Chondrocyte (in vitro differentiated cells): ENCODE measurements at regions not wholly inside any gene's neighbourhood (a gene's known extent, or its start where the extent isn't known, plus 50 kb on each side); places are given as distances from the start of the nearest gene placed in this dataset.

Experiments
- DNase-seq: peaks from one replicate; pipeline ENCODE4 v3.0.0; 2021; ENCODE audit warnings: mixed read lengths, low spot score
- H3K27ac Mint-ChIP-seq: one replicate; pipeline ENCODE4 v1.8.0; 2021; ENCODE audit warnings: mild to moderate bottlenecking, moderate library complexity, mixed read lengths; ENCODE audit not compliant: unreplicated experiment
- H3K27me3 Mint-ChIP-seq: 2 replicates; pipeline ENCODE4 v1.8.0; 2021; ENCODE audit warnings: low read depth, mixed read lengths
- H3K36me3 Mint-ChIP-seq: 2 replicates; pipeline ENCODE4 v1.8.0; 2021; ENCODE audit warnings: low read depth, mixed read lengths
- H3K4me1 Mint-ChIP-seq: 2 replicates; pipeline ENCODE4 v1.8.0; 2021; ENCODE audit warnings: low read depth, mild to moderate bottlenecking, mixed read lengths
- H3K4me3 Mint-ChIP-seq: one replicate; pipeline ENCODE4 v1.8.0; 2021; ENCODE audit warnings: mild to moderate bottlenecking, moderate library complexity, mixed read lengths; ENCODE audit not compliant: unreplicated experiment
- H3K9me3 Mint-ChIP-seq: 2 replicates; pipeline ENCODE4 v1.8.0; 2021; ENCODE audit warnings: low read depth, mixed read lengths
- CTCF ChIP-seq: fragments of 200-600 bp; sonication (generic); IDR thresholded peaks from 2 replicates; pipeline ENCODE4 v1.5.0; 2021; ENCODE audit warnings: antibody characterized with exemption, mild to moderate bottlenecking, moderate library complexity

GRCh38 chr4:179291657-179292056, 1849.4 kb upstream of the AGA start:
- H3K36me3 Mint-ChIP-seq: no peaks in the 10 kb centered on the region
- no peaks in the 10 kb centered on the region for H3K4me1 Mint-ChIP-seq
- H3K27me3 Mint-ChIP-seq: no peaks in the 10 kb centered on the region
- H3K27ac Mint-ChIP-seq: no peak overlapping the region
- DNase-seq: no peak
- peaks cover 6% of the 10 kb centered on the region for H3K9me3 Mint-ChIP-seq
- no peak for TF ChIP-seq CTCF
- H3K4me3 Mint-ChIP-seq: no peak overlapping the region

- Mint-ChIP-seq H3K4me3 (no peak overlapping the region), H3K27ac (no peak overlapping the region)
- no peak for DNase-seq
These were observed 1850.2 kb upstream of the AGA start for GRCh38 chr4:179292468-179292867.

GRCh38 chr4:179307297-179308136, 1865.3 kb upstream of the AGA start:
- H3K4me1 Mint-ChIP-seq: no peaks in the 10 kb centered on the region
- no peak for DNase-seq

More at GRCh38 chr4:179292468-179292867, 1850.2 kb upstream of the AGA start:
- Mint-ChIP-seq H3K27me3 (no peaks in the 10 kb centered on the region), H3K9me3 (peaks cover 8% of the 10 kb centered on the region), H3K36me3 (no peaks in the 10 kb centered on the region), H3K4me1 (no peaks in the 10 kb centered on the region)
- no peak for TF ChIP-seq CTCF

GRCh38 chr4:179313823-179314222, 1871.6 kb upstream of the AGA start:
- no peak for DNase-seq
- TF ChIP-seq CTCF: no peak
- Mint-ChIP-seq H3K4me3 (no peak overlapping the region), H3K36me3 (peaks cover 2% of the 10 kb centered on the region), H3K9me3 (peaks cover 31% of the 10 kb centered on the region), H3K4me1 (no peaks in the 10 kb centered on the region), H3K27me3 (no peaks in the 10 kb centered on the region), H3K27ac (no peak overlapping the region)

More at GRCh38 chr4:179307297-179308136, 1865.3 kb upstream of the AGA start:
- Mint-ChIP-seq H3K27ac (no peak overlapping the region), H3K9me3 (peaks cover 28% of the 10 kb centered on the region), H3K27me3 (no peaks in the 10 kb centered on the region), H3K4me3 (no peak overlapping the region), H3K36me3 (peaks cover 2% of the 10 kb centered on the region)
- peak; percentile 77 for TF ChIP-seq CTCF

- Mint-ChIP-seq H3K27ac (no peak overlapping the region), H3K36me3 (no peaks in the 10 kb centered on the region), H3K9me3 (no peaks in the 10 kb centered on the region), H3K4me1 (no peaks in the 10 kb centered on the region), H3K27me3 (no peaks in the 10 kb centered on the region), H3K4me3 (no peak overlapping the region)
- no peak for TF ChIP-seq CTCF
- no peak for DNase-seq
These were observed 1882.9 kb upstream of the AGA start for GRCh38 chr4:179325181-179325580.
